K562 (cell line): ENCODE measurements at regions not wholly inside any gene's neighbourhood (a gene's known extent, or its start where the extent isn't known, plus 50 kb on each side); places are given as distances from the start of the nearest gene placed in this dataset.

Experiments used
- ATAC-seq: fragments of 200-7000 bp; cut with Tn5 transposase; 3 replicates; pipeline ENCODE4 v1.9.1; 2020; ENCODE audit warnings: moderate library complexity
- BruUV-seq: library from RNA; stranded (reverse); fragments of 400-500 nt; replicated peaks from 2 replicates; lab custom pipeline; 2021; lab: Mats Ljungman, UMichigan
- CTCF ChIA-PET: fragments of 300-600 bp; formaldehyde crosslinking; extraction: SDS; loops from one replicate; lab custom pipeline; 2021; ENCODE audit warnings: low intra/inter-chr PET ratio; lab: Yijun Ruan, JAX
- POLR2A ChIA-PET: fragments of 300-600, 350-650 bp; sonication (Branson Sonifier 250); formaldehyde crosslinking; extraction: SDS; loops from one replicate; lab custom pipeline; 2021; ENCODE audit warnings: antibody characterized with exemption, inconsistent platforms; lab: Yijun Ruan, JAX
- DNase-seq, 4 experiments: peaks; one replicate each; pipeline versions ENCODE4 v3.0.0 to v3.0.0-alpha.2; 2011 to 2018; ENCODE audit warnings: low spot score in 3 of 4, mixed read lengths in 3 of 4; ENCODE audit errors: extremely low read depth in 1 of 4
- FAIRE-seq: peaks from 2 replicates; lab custom pipeline; 2011; peaks lifted over from hg19 to GRCh38; lab: Jason Lieb, UNC
- H2AFZ ChIP-seq: 2 replicates; pipeline ENCODE4 v1.6.0; 2011; ENCODE audit warnings: low read depth, low read length, control low read depth, inconsistent platforms
- H3K27ac ChIP-seq: fragments of 200-600 bp; 3 replicates; pipeline ENCODE4 v1.8.0; 2011; ENCODE audit warnings: low read depth, mild to moderate bottlenecking, control low read depth, inconsistent platforms, low read length, moderate library complexity, mixed read lengths; ENCODE audit errors: extremely low read depth
- H3K27me3 ChIP-seq, 2 experiments: fragments of 300-600 bp in 1 of 2; 2 replicates in 1 of 2; 3 replicates in 1 of 2; pipeline versions ENCODE4 v1.6.0 to v1.8.0; 2011; ENCODE audit warnings: inconsistent platforms in 2 of 2, low read length in 2 of 2, mild to moderate bottlenecking in 1 of 2, mixed read lengths in 1 of 2, moderate library complexity in 1 of 2; ENCODE audit not compliant: control insufficient read depth in 2 of 2, insufficient read depth in 2 of 2
- H3K36me3 ChIP-seq: fragments of 300-600 bp; 3 replicates; pipeline ENCODE4 v1.8.0; 2011; ENCODE audit warnings: mild to moderate bottlenecking, low read length, inconsistent platforms; ENCODE audit not compliant: control insufficient read depth, insufficient read depth
- H3K4me1 ChIP-seq, 2 experiments: fragments of 200-600 bp in 1 of 2; replicated peaks in 1 of 2; 2 replicates in 1 of 2; 3 replicates in 1 of 2; pipeline versions ENCODE4 v1.5.1 to v1.8.0; 2011; ENCODE audit warnings: inconsistent platforms in 2 of 2, low read length in 2 of 2, mild to moderate bottlenecking in 1 of 2, mixed read lengths in 1 of 2, moderate library complexity in 1 of 2; ENCODE audit not compliant: control insufficient read depth in 2 of 2, insufficient read depth in 2 of 2
- H3K4me2 ChIP-seq: 2 replicates; pipeline ENCODE4 v1.6.1; 2011; ENCODE audit warnings: low read length, control low read depth, inconsistent platforms, mixed read lengths; ENCODE audit not compliant: insufficient read depth
- H3K4me3 ChIP-seq: fragments of 200-600 bp; sonication (generic), shearing (Covaris generic); 2 replicates; pipeline ENCODE4 v1.5.1; 2016; ENCODE audit warnings: control low read depth, inconsistent platforms
- H3K79me2 ChIP-seq: fragments of 200-600 bp; 3 replicates; pipeline ENCODE4 v1.8.0; 2011; ENCODE audit warnings: low read length, inconsistent platforms; ENCODE audit not compliant: control insufficient read depth, insufficient read depth
- H3K9ac ChIP-seq, 2 experiments: 2 replicates each; pipeline versions ENCODE4 v1.6.0 to v1.6.1; 2011; ENCODE audit warnings: low read depth in 2 of 2, low read length in 2 of 2, control low read depth in 1 of 2, inconsistent platforms in 1 of 2, mild to moderate bottlenecking in 1 of 2, mixed read lengths in 1 of 2; ENCODE audit not compliant: insufficient read depth in 1 of 2
- H3K9me1 ChIP-seq: one replicate; pipeline ENCODE4 v1.6.0; 2011; ENCODE audit warnings: inconsistent platforms, mild to moderate bottlenecking, low read length, moderate library complexity; ENCODE audit not compliant: control insufficient read depth, insufficient read depth
- H3K9me3 ChIP-seq: replicated peaks from 2 replicates; pipeline ENCODE4 v1.5.1; 2011; ENCODE audit warnings: low read depth, low read length, inconsistent platforms; ENCODE audit not compliant: control insufficient read depth, insufficient read depth
- H4K20me1 ChIP-seq: replicated peaks from 2 replicates; pipeline ENCODE4 v1.6.1; 2011; ENCODE audit warnings: low read length, inconsistent platforms, mixed read lengths; ENCODE audit not compliant: control insufficient read depth, insufficient read depth
- CTCF ChIP-seq, 3 experiments: IDR thresholded peaks in 2 of 3; conservative IDR thresholded peaks in 1 of 3; 2 replicates each; pipeline ENCODE4 v1.5.1; 2011 to 2012; ENCODE audit warnings: low read length in 3 of 3, mild to moderate bottlenecking in 3 of 3, control low read depth in 2 of 3, improper control_type of control experiment in 1 of 3, inconsistent platforms in 1 of 3, low read depth in 1 of 3, mixed read lengths in 1 of 3, moderate library complexity in 1 of 3; ENCODE audit not compliant: insufficient read depth in 2 of 3
- GABPB1 ChIP-seq: sonication (generic); formaldehyde crosslinking; IDR thresholded peaks from 2 replicates; pipeline ENCODE4 v1.8.0; 2022; ENCODE audit warnings: mild to moderate bottlenecking, missing genetic modification reagents
- MAFF ChIP-seq: IDR thresholded peaks from 2 replicates; pipeline ENCODE4 v1.6.1; 2012; ENCODE audit warnings: low read length, improper control_type of control experiment
- NFRKB ChIP-seq: fragments of 450-650 bp; IDR thresholded peaks from 2 replicates; pipeline ENCODE4 v1.6.1; 2016; ENCODE audit warnings: low read depth
- POLR2A ChIP-seq: fragments of 450-650 bp; conservative IDR thresholded peaks from 2 replicates; pipeline ENCODE4 v1.6.1; 2016
- POLR2B ChIP-seq: fragments of 450-650 bp; IDR thresholded peaks from 2 replicates; pipeline ENCODE4 v1.6.1; 2018; ENCODE audit warnings: low read depth; ENCODE audit not compliant: partially characterized antibody
- SMARCE1 ChIP-seq: fragments of 450-650 bp; IDR thresholded peaks from 2 replicates; pipeline ENCODE4 v1.7.1; 2016; ENCODE audit warnings: mild to moderate bottlenecking
- UBTF ChIP-seq, 2 experiments: IDR thresholded peaks; 2 replicates each; pipeline ENCODE4 v1.6.1; 2012; ENCODE audit warnings: improper control_type of control experiment in 2 of 2, low read depth in 2 of 2, low read length in 2 of 2, borderline replicate concordance in 1 of 2
- ZBTB43 ChIP-seq: sonication (generic); formaldehyde crosslinking; IDR thresholded peaks from 2 replicates; pipeline ENCODE4 v1.8.0; 2023; ENCODE audit warnings: mild to moderate bottlenecking, missing genetic modification reagents
- ZNF133 ChIP-seq: fragments of 250-450 bp; sonication (Bioruptor Pico); IDR thresholded peaks from 2 replicates; pipeline ENCODE4 v1.4.0; 2020; ENCODE audit warnings: mild to moderate bottlenecking
- WGBS: fragments of 100-300 bp; shearing (Covaris generic); methylation state at CpG from one replicate; pipeline ENCODE4 v1.1.6; 2016; ENCODE audit warnings: low coverage, mixed read lengths; ENCODE audit not compliant: insufficient coverage; ENCODE audit errors: missing lambda C conversion rate; 5-methylcytosine and 5-hydroxymethylcytosine counted together
- in situ Hi-C: fragments of 300-500 bp; cut with MboI; formaldehyde crosslinking; loops from 4 replicates; pipeline ENCODE4 v1.15.0; 2018; ENCODE audit warnings: inconsistent platforms, mixed read lengths
- intact Hi-C: fragments of 100-400 bp; cut with micrococcal nuclease; formaldehyde crosslinking; loops from 2 replicates; pipeline ENCODE4 v1.14.2; 2022

GRCh38 chr6:144749263-144749662, 464.1 kb downstream of the UTRN start:
- CTCF ChIA-PET: no interaction called here
- no peaks in the 10 kb centered on the region for H3K9me3 ChIP-seq
- intact Hi-C loops: no loop called here
- H3K4me3 ChIP-seq: no peak overlapping the region
- no peaks in the 10 kb centered on the region for H3K9me1 ChIP-seq
- H4K20me1 ChIP-seq: no peaks in the 10 kb centered on the region
- no peaks in the 10 kb centered on the region for H3K27me3 ChIP-seq
- TF ChIP-seq MAFF: no peak
- FAIRE-seq (no peak), ATAC-seq (no peak), DNase-seq (no peak)
- in situ Hi-C loops: no loop called here
- BruUV-seq: no TSS peak
- no peaks in the 10 kb centered on the region for H3K79me2 ChIP-seq
- no peaks in the 10 kb centered on the region for H3K4me1 ChIP-seq
- no peak overlapping the region for H2AFZ ChIP-seq
- WGBS: 8% methylated on average over 3 of the region's 3 CpGs
- no peaks in the 10 kb centered on the region for H3K36me3 ChIP-seq
- H3K9ac ChIP-seq: no peak overlapping the region
- no peak overlapping the region for H3K4me2 ChIP-seq
- POLR2A ChIA-PET: no interaction called here
- no peak overlapping the region for H3K27ac ChIP-seq

GRCh38 chr6:144753023-144753705, 468.0 kb downstream of the UTRN start:
- no TSS peak for BruUV-seq
- intact Hi-C loops: no loop called here
- Histone ChIP-seq H3K27me3 (no peaks in the 10 kb centered on the region), H3K9me3 (no peaks in the 10 kb centered on the region), H3K27ac (no peak overlapping the region), H3K36me3 (no peaks in the 10 kb centered on the region), H2AFZ (no peak overlapping the region), H3K9me1 (no peaks in the 10 kb centered on the region), H4K20me1 (no peaks in the 10 kb centered on the region), H3K79me2 (no peaks in the 10 kb centered on the region), H3K4me1 (no peaks in the 10 kb centered on the region), H3K4me3 (no peak overlapping the region), H3K4me2 (no peak overlapping the region), H3K9ac (no peak overlapping the region)
- CTCF ChIA-PET: no interaction called here
- FAIRE-seq (no peak), DNase-seq (no peak), ATAC-seq (no peak)
- POLR2A ChIA-PET: no interaction called here
- in situ Hi-C loops: no loop called here
- WGBS: 48% methylated on average over 2 of the region's 2 CpGs
- TF ChIP-seq POLR2A: no peak
- no peak for TF ChIP-seq CTCF (IDR thresholded peaks at IDR 0.05 in 2 of 3, conservative IDR thresholded peaks at IDR 0.05 in 1 of 3; ENCODE audit: insufficient read depth in 2 of 3, low read depth in 1 of 3, low read length in 3 of 3)
- TF ChIP-seq ZBTB43 (CRISPR knock-in tag): no peak
- no peak for TF ChIP-seq NFRKB
- no peak for TF ChIP-seq ZNF133 (CRISPR knock-in tag)
- no peak for TF ChIP-seq GABPB1 (CRISPR knock-in tag)
- TF ChIP-seq POLR2B: no peak
- no peak for TF ChIP-seq SMARCE1
- no peak for TF ChIP-seq UBTF (IDR thresholded peaks at IDR 0.05; ENCODE audit: borderline replicate concordance in 1 of 2, low read depth in 2 of 2, low read length in 2 of 2)
